Mononuclear cell (primary cell): ENCODE measurements at regions not wholly inside any gene's neighbourhood (a gene's known extent, or its start where the extent isn't known, plus 50 kb on each side); places are given as distances from the start of the nearest gene placed in this dataset.

ENCODE experiments used
- H3K27me3 ChIP-seq: 2 replicates; pipeline ENCODE4 v1.6.0; 2011; ENCODE audit warnings: low read length, control low read depth; ENCODE audit not compliant: insufficient read depth
- H3K4me1 ChIP-seq: 2 replicates; pipeline ENCODE4 v1.5.1; 2011; ENCODE audit warnings: mild to moderate bottlenecking, low read length, control low read depth; ENCODE audit not compliant: insufficient read depth
- H3K4me3 ChIP-seq: 2 replicates; pipeline ENCODE4 v1.5.1; 2011; ENCODE audit warnings: mild to moderate bottlenecking, low read length, moderate library complexity
- H3K9me3 ChIP-seq: 2 replicates; pipeline ENCODE4 v1.5.1; 2011; ENCODE audit warnings: low read depth, mild to moderate bottlenecking, control low read depth, low read length

GRCh38 chr22:27206374-27207133 is 549.2 kb downstream of the MIAT start:
- H3K4me3 ChIP-seq: no peak overlapping the region
- H3K27me3 ChIP-seq: no peaks in the 10 kb centered on the region
- H3K9me3 ChIP-seq: no peaks in the 10 kb centered on the region
- H3K4me1 ChIP-seq: no peaks in the 10 kb centered on the region

- Histone ChIP-seq H3K4me1 (peaks cover under 1% of the 10 kb centered on the region), H3K4me3 (no peak overlapping the region), H3K27me3 (no peaks in the 10 kb centered on the region)
Measured at GRCh38 chr22:27207266-27207665, 549.9 kb downstream of the MIAT start.

GRCh38 chr22:27207907-27208306 is 550.5 kb downstream of the MIAT start:
- H3K4me1 ChIP-seq: peaks cover 4% of the 10 kb centered on the region
- no peaks in the 10 kb centered on the region for H3K9me3 ChIP-seq
- H3K27me3 ChIP-seq: no peaks in the 10 kb centered on the region
- no peak overlapping the region for H3K4me3 ChIP-seq

More at GRCh38 chr22:27207266-27207665, 549.9 kb downstream of the MIAT start:
- H3K9me3 ChIP-seq: no peaks in the 10 kb centered on the region

- Histone ChIP-seq H3K4me1 (peaks cover 4% of the 10 kb centered on the region), H3K9me3 (no peaks in the 10 kb centered on the region), H3K27me3 (no peaks in the 10 kb centered on the region), H3K4me3 (no peak overlapping the region)
Measured at GRCh38 chr22:27210111-27210730, 552.8 kb downstream of the MIAT start.

GRCh38 chr22:27212102-27212501 is 554.7 kb downstream of the MIAT start:
- Histone ChIP-seq H3K4me1 (peaks cover 4% of the 10 kb centered on the region), H3K4me3 (no peak overlapping the region), H3K9me3 (no peaks in the 10 kb centered on the region), H3K27me3 (no peaks in the 10 kb centered on the region)

GRCh38 chr22:27212617-27213177 is 555.3 kb downstream of the MIAT start:
- no peaks in the 10 kb centered on the region for H3K9me3 ChIP-seq
- H3K27me3 ChIP-seq: no peaks in the 10 kb centered on the region

GRCh38 chr22:27213294-27213693 is 555.9 kb downstream of the MIAT start:
- Histone ChIP-seq H3K9me3 (no peaks in the 10 kb centered on the region), H3K4me1 (peaks cover 4% of the 10 kb centered on the region), H3K27me3 (no peaks in the 10 kb centered on the region), H3K4me3 (no peak overlapping the region)

More at GRCh38 chr22:27212617-27213177, 555.3 kb downstream of the MIAT start:
- H3K4me1 ChIP-seq: peaks cover 4% of the 10 kb centered on the region
- H3K4me3 ChIP-seq: no peak overlapping the region

GRCh38 chr22:27213766-27214581 is 556.6 kb downstream of the MIAT start:
- H3K4me3 ChIP-seq: no peak overlapping the region
- H3K4me1 ChIP-seq: peaks cover 4% of the 10 kb centered on the region
- no peaks in the 10 kb centered on the region for H3K27me3 ChIP-seq
- no peaks in the 10 kb centered on the region for H3K9me3 ChIP-seq

GRCh38 chr22:27214691-27215090 is 557.3 kb downstream of the MIAT start:
- H3K9me3 ChIP-seq: no peaks in the 10 kb centered on the region
- H3K4me3 ChIP-seq: no peak overlapping the region
- peaks cover 4% of the 10 kb centered on the region for H3K4me1 ChIP-seq
- H3K27me3 ChIP-seq: no peaks in the 10 kb centered on the region

GRCh38 chr22:27215871-27216270 is 558.5 kb downstream of the MIAT start:
- Histone ChIP-seq H3K9me3 (no peaks in the 10 kb centered on the region), H3K4me3 (no peak overlapping the region), H3K4me1 (peaks cover 4% of the 10 kb centered on the region), H3K27me3 (no peaks in the 10 kb centered on the region)

- H3K4me3 ChIP-seq: no peak overlapping the region
- H3K27me3 ChIP-seq: no peaks in the 10 kb centered on the region
- peaks cover 4% of the 10 kb centered on the region for H3K4me1 ChIP-seq
- no peaks in the 10 kb centered on the region for H3K9me3 ChIP-seq
Measured at GRCh38 chr22:27216444-27216843, 559.1 kb downstream of the MIAT start.

GRCh38 chr22:27217154-27217553 is 559.8 kb downstream of the MIAT start:
- no peak overlapping the region for H3K4me3 ChIP-seq
- no peaks in the 10 kb centered on the region for H3K27me3 ChIP-seq
- H3K4me1 ChIP-seq: peaks cover 4% of the 10 kb centered on the region
- no peaks in the 10 kb centered on the region for H3K9me3 ChIP-seq

GRCh38 chr22:27218012-27218920 is 560.9 kb downstream of the MIAT start:
- H3K4me3 ChIP-seq: no peak overlapping the region
- no peaks in the 10 kb centered on the region for H3K27me3 ChIP-seq
- H3K9me3 ChIP-seq: no peaks in the 10 kb centered on the region
- no peaks in the 10 kb centered on the region for H3K4me1 ChIP-seq

GRCh38 chr22:27219036-27219435 is 561.6 kb downstream of the MIAT start:
- H3K4me1 ChIP-seq: no peaks in the 10 kb centered on the region
- no peak overlapping the region for H3K4me3 ChIP-seq
- no peaks in the 10 kb centered on the region for H3K27me3 ChIP-seq
- no peaks in the 10 kb centered on the region for H3K9me3 ChIP-seq
